Sigmoid colon (tissue), 6 donors: ENCODE measurements at regions not wholly inside any gene's neighbourhood (a gene's known extent, or its start where the extent isn't known, plus 50 kb on each side); places are given as distances from the start of the nearest gene placed in this dataset.

Experiments used
- DNase-seq: peaks from one replicate; pipeline ENCODE4 v3.0.0-alpha.2; 2019
- H3K27ac ChIP-seq, 4 donors: fragments of 200-600 bp; sonication (generic); one replicate each; pipeline ENCODE4 v1.5.1; 2016 to 2019; ENCODE audit warnings: mild to moderate bottlenecking in 1 of 4
- H3K27me3 ChIP-seq, 3 donors: fragments of 200-600 bp; sonication (generic); one replicate each; pipeline ENCODE4 v1.5.1; 2019; ENCODE audit warnings: mild to moderate bottlenecking in 1 of 3
- H3K36me3 ChIP-seq, 4 donors: fragments of 200-600 bp; sonication (generic); one replicate each; pipeline ENCODE4 v1.5.1; 2016 to 2019
- H3K4me1 ChIP-seq, 4 donors: fragments of 200-600 bp; sonication (generic); one replicate each; pipeline ENCODE4 v1.5.1; 2017 to 2019
- H3K4me3 ChIP-seq, 4 donors: fragments of 200-600 bp; sonication (generic); one replicate each; pipeline ENCODE4 v1.5.1; 2017 to 2019; ENCODE audit warnings: mild to moderate bottlenecking in 2 of 4, moderate library complexity in 1 of 4
- H3K9me3 ChIP-seq, 4 donors: fragments of 200-600 bp in 3 of 4; sonication (generic) in 3 of 4; one replicate each; pipeline versions ENCODE4 v1.5.1 to v1.6.1; 2013 to 2019
- CTCF ChIP-seq, 4 experiments: fragments of 450-650 bp in 3 of 4; fragments of 200-600 bp in 1 of 4; IDR thresholded peaks; one replicate each; pipeline ENCODE4 v1.5.1; 2016 to 2019; ENCODE audit warnings: antibody characterized with exemption in 4 of 4, mild to moderate bottlenecking in 3 of 4, moderate library complexity in 2 of 4
- EP300 ChIP-seq, 4 donors: sonication (generic); formaldehyde crosslinking; IDR thresholded peaks; one replicate each; pipeline ENCODE4 v1.6.1; 2017; ENCODE audit warnings: antibody characterized with exemption in 4 of 4
- POLR2A ChIP-seq, 2 donors: fragments of 450-650 bp; IDR thresholded peaks; one replicate each; pipeline ENCODE4 v1.6.1; 2016; ENCODE audit warnings: antibody characterized with exemption in 2 of 2, mild to moderate bottlenecking in 2 of 2, moderate library complexity in 2 of 2
- POLR2AphosphoS5 ChIP-seq, 4 donors: sonication (generic); formaldehyde crosslinking; IDR thresholded peaks; one replicate each; pipeline ENCODE4 v1.6.1; 2017; ENCODE audit warnings: antibody characterized with exemption in 4 of 4
- WGBS, 2 donors: extraction: QIAGEN DNeasy Blood & Tissue Kit; methylation state at CpG; one replicate each; pipeline ENCODE4 v1.1.7; 2013; 5-methylcytosine and 5-hydroxymethylcytosine counted together
- intact Hi-C: fragments of 100-400 bp; cut with DNase I; formaldehyde crosslinking; loops from one replicate; pipeline ENCODE4 v1.15.1; 2023
- donor health status: healthy with polysubstance abuse.
- donor health status: healthy.

- Histone ChIP-seq H3K27ac (no peak overlapping the region), H3K27me3 (no peaks in the 10 kb centered on the region), H3K4me3 (no peak overlapping the region), H3K4me1 (peaks cover 0 to 16% (median 0%) of the 10 kb centered on the region in 4 donors), H3K9me3 (no peaks in the 10 kb centered on the region), H3K36me3 (no peaks in the 10 kb centered on the region)
- intact Hi-C loops: no loop called here
- WGBS, 2 donors: 84 to 87% methylated on average over 3 of the region's 3 CpGs
- DNase-seq: no peak
- no peak for TF ChIP-seq EP300 (IDR thresholded peaks at IDR 0.05)
- no peak for TF ChIP-seq POLR2A (IDR thresholded peaks at IDR 0.05)
- TF ChIP-seq POLR2AphosphoS5 (IDR thresholded peaks at IDR 0.05): no peak
- TF ChIP-seq CTCF (IDR thresholded peaks at IDR 0.05): no peak
Measured at GRCh38 chr13:63700350-63700749, 2284.7 kb upstream of the PCDH20 start.

- TF ChIP-seq EP300 (IDR thresholded peaks at IDR 0.05): no peak
- TF ChIP-seq CTCF (IDR thresholded peaks at IDR 0.05): no peak
- TF ChIP-seq POLR2AphosphoS5 (IDR thresholded peaks at IDR 0.05): no peak
- TF ChIP-seq POLR2A (IDR thresholded peaks at IDR 0.05): no peak
- Histone ChIP-seq H3K27ac (no peak overlapping the region), H3K4me1 (peaks cover 0 to 14% (median 0%) of the 10 kb centered on the region in 4 donors), H3K4me3 (no peak overlapping the region), H3K9me3 (no peaks in the 10 kb centered on the region), H3K36me3 (no peaks in the 10 kb centered on the region), H3K27me3 (no peaks in the 10 kb centered on the region)
- 89 to 94% methylated on average over 5 of the region's 5 CpGs for WGBS, 2 donors
- intact Hi-C loops: no loop called here
- DNase-seq: no peak
Measured at GRCh38 chr13:63699948-63700347, 2284.3 kb upstream of the PCDH20 start.

GRCh38 chr13:63696055-63696454, 2280.4 kb upstream of the PCDH20 start:
- no peak for DNase-seq
- no peak overlapping the region for H3K27ac ChIP-seq
- peaks cover 0 to 3% (median 0%) of the 10 kb centered on the region in 4 donors for H3K9me3 ChIP-seq
- no peaks in the 10 kb centered on the region for H3K27me3 ChIP-seq
- peaks cover 0 to 9% (median 0%) of the 10 kb centered on the region in 4 donors for H3K4me1 ChIP-seq
- no peak overlapping the region for H3K4me3 ChIP-seq
- H3K36me3 ChIP-seq: no peaks in the 10 kb centered on the region
- intact Hi-C loops: no loop called here
- TF ChIP-seq CTCF (IDR thresholded peaks at IDR 0.05): no peak
- TF ChIP-seq POLR2AphosphoS5 (IDR thresholded peaks at IDR 0.05): no peak
- no peak for TF ChIP-seq EP300 (IDR thresholded peaks at IDR 0.05)
- TF ChIP-seq POLR2A (IDR thresholded peaks at IDR 0.05): no peak

GRCh38 chr13:63693696-63694095, 2278.0 kb upstream of the PCDH20 start:
- Histone ChIP-seq H3K9me3 (peaks cover 0 to 3% (median 0%) of the 10 kb centered on the region in 4 donors), H3K4me1 (peaks cover 0 to 9% (median 0%) of the 10 kb centered on the region in 4 donors), H3K27ac (no peak overlapping the region), H3K27me3 (no peaks in the 10 kb centered on the region), H3K36me3 (no peaks in the 10 kb centered on the region), H3K4me3 (no peak overlapping the region)
- WGBS, 2 donors: 92 to 96% methylated on average over 15 of the region's 15 CpGs
- intact Hi-C loops: no loop called here
- no peak for DNase-seq
- no peak for TF ChIP-seq CTCF (IDR thresholded peaks at IDR 0.05)
- no peak for TF ChIP-seq EP300 (IDR thresholded peaks at IDR 0.05)
- no peak for TF ChIP-seq POLR2A (IDR thresholded peaks at IDR 0.05)

- H3K9me3 ChIP-seq: peaks cover 0 to 3% (median 0%) of the 10 kb centered on the region in 4 donors
- intact Hi-C loops: no loop called here
- DNase-seq: no peak
- no peaks in the 10 kb centered on the region for H3K27me3 ChIP-seq
- TF ChIP-seq POLR2AphosphoS5 (IDR thresholded peaks at IDR 0.05): no peak
- no peak for TF ChIP-seq EP300 (IDR thresholded peaks at IDR 0.05)
- H3K4me1 ChIP-seq: peaks cover 0 to 9% (median 0%) of the 10 kb centered on the region in 4 donors
- H3K36me3 ChIP-seq: no peaks in the 10 kb centered on the region
- no peak overlapping the region for H3K27ac ChIP-seq
- no peak overlapping the region for H3K4me3 ChIP-seq
- WGBS, 2 donors: 78 to 89% methylated on average over 3 of the region's 3 CpGs
Measured at GRCh38 chr13:63691474-63691873, 2275.8 kb upstream of the PCDH20 start.
